ENCODE measurements at regions not wholly inside any gene's neighbourhood (a gene's known extent, or its start where the extent isn't known, plus 50 kb on each side); places are given as distances from the start of the nearest gene placed in this dataset.

DNA sequence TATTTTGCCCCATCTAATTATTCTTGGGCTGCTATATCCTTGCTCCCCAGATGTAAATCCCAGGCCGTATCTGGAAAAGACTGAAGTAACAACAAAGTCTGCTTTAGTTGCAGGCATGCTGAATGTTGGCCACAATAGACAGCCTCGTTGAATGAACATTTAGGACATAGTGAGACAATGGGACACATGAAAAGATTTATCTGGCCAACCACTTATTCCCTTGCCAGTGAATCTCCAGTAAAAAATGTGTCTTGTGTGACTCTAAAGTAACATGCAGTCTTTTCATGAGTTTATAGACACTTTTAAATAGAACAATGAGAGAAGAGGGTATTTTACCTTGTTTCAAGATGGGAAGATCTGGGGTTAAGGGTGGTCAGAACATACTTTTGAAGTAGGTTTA, 60.2 kb upstream of the STXBP6 start:
- TF ChIP-seq, protein P1, sequence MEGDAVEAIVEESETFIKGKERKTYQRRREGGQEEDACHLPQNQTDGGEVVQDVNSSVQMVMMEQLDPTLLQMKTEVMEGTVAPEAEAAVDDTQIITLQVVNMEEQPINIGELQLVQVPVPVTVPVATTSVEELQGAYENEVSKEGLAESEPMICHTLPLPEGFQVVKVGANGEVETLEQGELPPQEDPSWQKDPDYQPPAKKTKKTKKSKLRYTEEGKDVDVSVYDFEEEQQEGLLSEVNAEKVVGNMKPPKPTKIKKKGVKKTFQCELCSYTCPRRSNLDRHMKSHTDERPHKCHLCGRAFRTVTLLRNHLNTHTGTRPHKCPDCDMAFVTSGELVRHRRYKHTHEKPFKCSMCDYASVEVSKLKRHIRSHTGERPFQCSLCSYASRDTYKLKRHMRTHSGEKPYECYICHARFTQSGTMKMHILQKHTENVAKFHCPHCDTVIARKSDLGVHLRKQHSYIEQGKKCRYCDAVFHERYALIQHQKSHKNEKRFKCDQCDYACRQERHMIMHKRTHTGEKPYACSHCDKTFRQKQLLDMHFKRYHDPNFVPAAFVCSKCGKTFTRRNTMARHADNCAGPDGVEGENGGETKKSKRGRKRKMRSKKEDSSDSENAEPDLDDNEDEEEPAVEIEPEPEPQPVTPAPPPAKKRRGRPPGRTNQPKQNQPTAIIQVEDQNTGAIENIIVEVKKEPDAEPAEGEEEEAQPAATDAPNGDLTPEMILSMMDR (IDR thresholded peaks at IDR 0.05) = no peak
- TF ChIP-seq POLR2AphosphoS5 (IDR thresholded peaks at IDR 0.05) = no peak
